ENCODE measurements at regions not wholly inside any gene's neighbourhood (a gene's known extent, or its start where the extent isn't known, plus 50 kb on each side); places are given as distances from the start of the nearest gene placed in this dataset.

DNA sequence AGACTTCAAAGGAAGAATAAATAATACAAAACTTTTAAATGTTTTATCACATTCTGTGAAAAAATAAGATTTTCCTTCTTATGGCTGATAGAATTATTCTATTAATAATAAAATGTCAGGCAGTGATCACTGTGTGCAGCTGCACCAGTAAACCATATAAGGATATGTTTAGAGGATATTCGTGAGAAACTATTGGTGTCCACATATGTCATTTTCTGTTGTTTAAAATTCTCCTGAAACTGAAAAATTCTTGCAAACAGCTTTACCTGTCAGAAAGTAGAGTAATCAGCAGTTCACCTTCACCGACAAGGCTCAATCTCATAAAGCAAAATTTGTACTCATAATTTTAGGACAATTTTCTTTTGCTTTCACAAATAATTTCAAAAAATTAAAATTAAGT lies 170.1 kb upstream of the KCNH7 start:
- intact Hi-C loops (cut with micrococcal nuclease): no loop called here
- BruUV-seq (replicated peaks): no TSS peak

DNA sequence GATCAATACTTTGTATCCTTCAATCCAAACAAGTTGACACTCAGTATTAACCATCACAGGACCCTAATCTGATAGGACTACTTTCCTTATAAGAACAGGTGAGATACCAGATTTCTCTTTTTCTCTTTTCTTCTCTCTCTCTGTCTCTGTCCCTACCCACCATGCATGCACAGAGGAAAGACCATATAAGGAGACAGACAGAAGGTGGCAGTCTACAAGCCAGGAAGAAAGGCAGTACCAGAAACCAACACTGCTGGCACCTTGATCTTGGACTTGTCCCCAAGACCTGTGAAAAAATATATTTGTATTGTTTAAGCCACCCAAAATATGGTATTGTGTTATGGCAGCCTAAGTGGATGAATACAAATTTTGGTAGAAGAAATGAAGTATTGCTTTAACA lies 156.2 kb upstream of the KCNH7 start:
- Histone ChIP-seq H3F3A (ENCODE audit: low read length, unreplicated experiment) (no peaks in the 10 kb centered on the region), H4K20me1 (ENCODE audit: low read length) (no peaks in the 10 kb centered on the region), H3K9me2 (replicated peaks; ENCODE audit: low read length) (no peaks in the 10 kb centered on the region), H3K9ac (ENCODE audit: low read length) (no peak overlapping the region), H3K27ac (ENCODE audit: low read length) (no peak overlapping the region), H3K27me3 (ENCODE audit: low read length) (no peaks in the 10 kb centered on the region), H3K4me1 (ENCODE audit: insufficient read depth, low read length) (no peaks in the 10 kb centered on the region), H3K79me2 (ENCODE audit: low read length) (no peaks in the 10 kb centered on the region), H3K4me3 (ENCODE audit: low read length) (no peak overlapping the region), H3K9me3 (ENCODE audit: low read length) (no peaks in the 10 kb centered on the region), H2AFZ (ENCODE audit: low read length) (no peak overlapping the region), H3K4me2 (ENCODE audit: low read length) (no peak overlapping the region), H3K36me3 (ENCODE audit: low read depth, low read length) (no peaks in the 10 kb centered on the region)
- DNase-seq (no peak), ATAC-seq (no peak)
- intact Hi-C loops (cut with micrococcal nuclease): no loop called here
- ChIA-PET CTCF (no interaction called here), POLR2A (ENCODE audit: unreplicated experiment) (no interaction called here)
- TF ChIP-seq EZH2phosphoT487 (IDR thresholded peaks at IDR 0.05; ENCODE audit: borderline replicate concordance, low read length): no peak
- TF ChIP-seq EZH2 (IDR thresholded peaks at IDR 0.05; ENCODE audit: low read length, unreplicated experiment): no peak
- TF ChIP-seq, protein P1, sequence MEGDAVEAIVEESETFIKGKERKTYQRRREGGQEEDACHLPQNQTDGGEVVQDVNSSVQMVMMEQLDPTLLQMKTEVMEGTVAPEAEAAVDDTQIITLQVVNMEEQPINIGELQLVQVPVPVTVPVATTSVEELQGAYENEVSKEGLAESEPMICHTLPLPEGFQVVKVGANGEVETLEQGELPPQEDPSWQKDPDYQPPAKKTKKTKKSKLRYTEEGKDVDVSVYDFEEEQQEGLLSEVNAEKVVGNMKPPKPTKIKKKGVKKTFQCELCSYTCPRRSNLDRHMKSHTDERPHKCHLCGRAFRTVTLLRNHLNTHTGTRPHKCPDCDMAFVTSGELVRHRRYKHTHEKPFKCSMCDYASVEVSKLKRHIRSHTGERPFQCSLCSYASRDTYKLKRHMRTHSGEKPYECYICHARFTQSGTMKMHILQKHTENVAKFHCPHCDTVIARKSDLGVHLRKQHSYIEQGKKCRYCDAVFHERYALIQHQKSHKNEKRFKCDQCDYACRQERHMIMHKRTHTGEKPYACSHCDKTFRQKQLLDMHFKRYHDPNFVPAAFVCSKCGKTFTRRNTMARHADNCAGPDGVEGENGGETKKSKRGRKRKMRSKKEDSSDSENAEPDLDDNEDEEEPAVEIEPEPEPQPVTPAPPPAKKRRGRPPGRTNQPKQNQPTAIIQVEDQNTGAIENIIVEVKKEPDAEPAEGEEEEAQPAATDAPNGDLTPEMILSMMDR (conservative IDR thresholded peaks at IDR 0.05; ENCODE audit: low read depth, low read length): no peak
- no TSS peak for BruUV-seq (replicated peaks)

More for the DNA sequence above, 170.1 kb upstream of the KCNH7 start:
- no peaks in the 10 kb centered on the region for H3F3A ChIP-seq (ENCODE audit: low read length, unreplicated experiment)
- TF ChIP-seq EZH2phosphoT487 (IDR thresholded peaks at IDR 0.05; ENCODE audit: borderline replicate concordance, low read length) (no peak), EZH2 (IDR thresholded peaks at IDR 0.05; ENCODE audit: low read length, unreplicated experiment) (no peak)
- TF ChIP-seq, protein P1 (conservative IDR thresholded peaks at IDR 0.05; ENCODE audit: low read depth, low read length): no peak
- no peak overlapping the region for H3K27ac ChIP-seq (ENCODE audit: low read length)
- no peak for DNase-seq
- H3K9me2 ChIP-seq (replicated peaks; ENCODE audit: low read length): no peaks in the 10 kb centered on the region
- H3K79me2 ChIP-seq (ENCODE audit: low read length): no peaks in the 10 kb centered on the region
- H2AFZ ChIP-seq (ENCODE audit: low read length): no peak overlapping the region
- H3K4me3 ChIP-seq (ENCODE audit: low read length): no peak overlapping the region
- CTCF ChIA-PET: no interaction called here
- H3K36me3 ChIP-seq (ENCODE audit: low read depth, low read length): no peaks in the 10 kb centered on the region
- POLR2A ChIA-PET (ENCODE audit: unreplicated experiment): no interaction called here
- H3K27me3 ChIP-seq (ENCODE audit: low read length): peaks cover 6% of the 10 kb centered on the region; the same call in 1 of the 2 replicates
- H4K20me1 ChIP-seq (ENCODE audit: low read length): no peaks in the 10 kb centered on the region
- H3K4me1 ChIP-seq (ENCODE audit: insufficient read depth, low read length): no peaks in the 10 kb centered on the region
- no peak overlapping the region for H3K4me2 ChIP-seq (ENCODE audit: low read length)
- no peak for ATAC-seq
- H3K9ac ChIP-seq (ENCODE audit: low read length): no peak overlapping the region
- H3K9me3 ChIP-seq (ENCODE audit: low read length): no peaks in the 10 kb centered on the region

- H3K4me2 ChIP-seq (ENCODE audit: low read length): no peak overlapping the region
- no peak for DNase-seq
- no peaks in the 10 kb centered on the region for H3K4me1 ChIP-seq (ENCODE audit: insufficient read depth, low read length)
- ATAC-seq: no peak
- H3F3A ChIP-seq (ENCODE audit: low read length, unreplicated experiment): no peaks in the 10 kb centered on the region
- CTCF ChIA-PET: no interaction called here
- no peaks in the 10 kb centered on the region for H3K27me3 ChIP-seq (ENCODE audit: low read length)
- H3K79me2 ChIP-seq (ENCODE audit: low read length): no peaks in the 10 kb centered on the region
- intact Hi-C loops (cut with micrococcal nuclease): no loop called here
- no peak for TF ChIP-seq EZH2phosphoT487 (IDR thresholded peaks at IDR 0.05; ENCODE audit: borderline replicate concordance, low read length)
- no peak for TF ChIP-seq EZH2 (IDR thresholded peaks at IDR 0.05; ENCODE audit: low read length, unreplicated experiment)
- TF ChIP-seq, protein P1 (conservative IDR thresholded peaks at IDR 0.05; ENCODE audit: low read depth, low read length): no peak
- no peak overlapping the region for H2AFZ ChIP-seq (ENCODE audit: low read length)
- H3K36me3 ChIP-seq (ENCODE audit: low read depth, low read length): no peaks in the 10 kb centered on the region
- H3K9me2 ChIP-seq (replicated peaks; ENCODE audit: low read length): no peaks in the 10 kb centered on the region
- no peaks in the 10 kb centered on the region for H3K9me3 ChIP-seq (ENCODE audit: low read length)
- BruUV-seq (replicated peaks): no TSS peak
- no peak overlapping the region for H3K9ac ChIP-seq (ENCODE audit: low read length)
- no peak overlapping the region for H3K27ac ChIP-seq (ENCODE audit: low read length)
- H4K20me1 ChIP-seq (ENCODE audit: low read length): no peaks in the 10 kb centered on the region
- POLR2A ChIA-PET (ENCODE audit: unreplicated experiment): no interaction called here
- no peak overlapping the region for H3K4me3 ChIP-seq (ENCODE audit: low read length)
These were observed 154.3 kb upstream of the KCNH7 start for GRCh38 chr2:162992828-162993227.

Measured in PC-3 (cell line).